H9 (cell line): ENCODE measurements at regions not wholly inside any gene's neighbourhood (a gene's known extent, or its start where the extent isn't known, plus 50 kb on each side); places are given as distances from the start of the nearest gene placed in this dataset.

ENCODE experiments used
- DNase-seq: peaks from one replicate; pipeline ENCODE4 v3.0.0-alpha.2; 2017
- H2AFZ ChIP-seq: one replicate; pipeline ENCODE4 v1.6.1; 2013; ENCODE audit warnings: mild to moderate bottlenecking, low read length, control low read depth, moderate library complexity
- H2AK5ac ChIP-seq: 2 replicates; pipeline ENCODE4 v1.6.1; 2013; ENCODE audit warnings: low read length, control low read depth, mixed read lengths; ENCODE audit not compliant: insufficient read length
- H2BK120ac ChIP-seq: one replicate; pipeline ENCODE4 v1.6.1; 2013; ENCODE audit warnings: low read depth, mild to moderate bottlenecking, low read length, control low read depth, inconsistent platforms; ENCODE audit not compliant: poor library complexity, severe bottlenecking
- H2BK12ac ChIP-seq: 2 replicates; pipeline ENCODE4 v1.6.1; 2013; ENCODE audit warnings: low read length, control low read depth, mixed read lengths, low read depth; ENCODE audit not compliant: insufficient read length
- H2BK15ac ChIP-seq: 2 replicates; pipeline ENCODE4 v1.6.1; 2013; ENCODE audit warnings: low read depth, low read length, control low read depth
- H2BK20ac ChIP-seq: one replicate; pipeline ENCODE4 v1.6.1; 2013; ENCODE audit warnings: low read depth, mild to moderate bottlenecking, low read length, control low read depth, inconsistent platforms; ENCODE audit not compliant: poor library complexity, severe bottlenecking
- H2BK5ac ChIP-seq: 2 replicates; pipeline ENCODE4 v1.6.1; 2013; ENCODE audit warnings: low read length, control low read depth, mixed read lengths; ENCODE audit not compliant: insufficient read length
- H3K14ac ChIP-seq: 2 replicates; pipeline ENCODE4 v1.6.1; 2013; ENCODE audit warnings: low read length, control low read depth; ENCODE audit not compliant: insufficient read depth
- H3K18ac ChIP-seq: 2 replicates; pipeline ENCODE4 v1.6.1; 2013; ENCODE audit warnings: low read depth, mild to moderate bottlenecking, mixed read lengths, low read length, control low read depth; ENCODE audit not compliant: insufficient read length
- H3K23ac ChIP-seq: 2 replicates; pipeline ENCODE4 v1.6.1; 2013; ENCODE audit warnings: low read length, control low read depth, mixed read lengths, low read depth; ENCODE audit not compliant: insufficient read length
- H3K23me2 ChIP-seq: 2 replicates; pipeline ENCODE4 v1.6.1; 2013; ENCODE audit warnings: low read depth, mild to moderate bottlenecking, mixed read lengths, low read length, control low read depth; ENCODE audit not compliant: insufficient read length, poor library complexity, severe bottlenecking
- H3K27ac ChIP-seq: 2 replicates; pipeline ENCODE4 v1.5.1; 2013; ENCODE audit warnings: low read length, control low read depth, mixed read lengths, low read depth; ENCODE audit not compliant: insufficient read length
- H3K27me3 ChIP-seq: 2 replicates; pipeline ENCODE4 v1.6.1; 2013; ENCODE audit warnings: low read length, control low read depth, inconsistent platforms; ENCODE audit not compliant: insufficient read depth
- H3K4ac ChIP-seq: 2 replicates; pipeline ENCODE4 v1.6.1; 2013; ENCODE audit warnings: low read depth, mild to moderate bottlenecking, control low read depth, inconsistent platforms, low read length, moderate library complexity
- H3K4me1 ChIP-seq: 2 replicates; pipeline ENCODE4 v1.6.1; 2013; ENCODE audit warnings: low read length, control low read depth, inconsistent platforms; ENCODE audit not compliant: insufficient read depth
- H3K4me2 ChIP-seq: 2 replicates; pipeline ENCODE4 v1.6.1; 2013; ENCODE audit warnings: low read length, control low read depth, mixed read lengths; ENCODE audit not compliant: insufficient read length, insufficient read depth
- H3K56ac ChIP-seq: 2 replicates; pipeline ENCODE4 v1.6.1; 2013; ENCODE audit warnings: low read depth, mild to moderate bottlenecking, mixed read lengths, low read length, control low read depth; ENCODE audit not compliant: insufficient read length
- H3K79me1 ChIP-seq: 2 replicates; pipeline ENCODE4 v1.6.1; 2013; ENCODE audit warnings: low read depth, mild to moderate bottlenecking, moderate library complexity, low read length, control low read depth, inconsistent platforms; ENCODE audit not compliant: insufficient read depth, poor library complexity, severe bottlenecking
- H3K79me2 ChIP-seq: 2 replicates; pipeline ENCODE4 v1.6.1; 2013; ENCODE audit warnings: low read length, control low read depth, inconsistent platforms; ENCODE audit not compliant: insufficient read depth
- H3K9ac ChIP-seq: 2 replicates; pipeline ENCODE4 v1.6.1; 2013; ENCODE audit warnings: low read length, control low read depth, mixed read lengths; ENCODE audit not compliant: insufficient read length; ENCODE audit errors: extremely low read depth
- H3K9me3 ChIP-seq: one replicate; pipeline ENCODE4 v1.6.1; 2013; ENCODE audit warnings: low read depth, low read length, inconsistent platforms; ENCODE audit not compliant: control insufficient read depth
- H3T11ph ChIP-seq: one replicate; pipeline ENCODE4 v1.6.1; 2013; ENCODE audit warnings: mild to moderate bottlenecking, low read length, control low read depth, inconsistent platforms
- H4K20me1 ChIP-seq: one replicate; pipeline ENCODE4 v1.6.1; 2013; ENCODE audit not compliant: control insufficient read depth, insufficient read length, insufficient read depth
- H4K5ac ChIP-seq: 2 replicates; pipeline ENCODE4 v1.6.1; 2013; ENCODE audit warnings: low read depth, mild to moderate bottlenecking, mixed read lengths, low read length, control low read depth; ENCODE audit not compliant: insufficient read length
- H4K8ac ChIP-seq: replicated peaks from 2 replicates; pipeline ENCODE4 v1.6.1; 2013; ENCODE audit warnings: low read length, control low read depth, mixed read lengths, low read depth; ENCODE audit not compliant: insufficient read length
- H4K91ac ChIP-seq: 2 replicates; pipeline ENCODE4 v1.6.1; 2013; ENCODE audit warnings: low read depth, mild to moderate bottlenecking, moderate library complexity, mixed read lengths, low read length, control low read depth; ENCODE audit not compliant: insufficient read length
- H3K27ac Mint-ChIP-seq, 3 experiments: 2 replicates in 2 of 3; 3 replicates in 1 of 3; pipeline ENCODE4 v1.8.0; 2020 to 2021; ENCODE audit warnings: mixed read lengths in 3 of 3, mild to moderate bottlenecking in 1 of 3, moderate library complexity in 1 of 3
- H3K27me3 Mint-ChIP-seq: 2 replicates; pipeline ENCODE4 v1.8.0; 2021; ENCODE audit warnings: low read depth, mild to moderate bottlenecking, moderate library complexity, mixed read lengths
- H3K36me3 Mint-ChIP-seq, 3 experiments: 2 replicates in 2 of 3; 3 replicates in 1 of 3; pipeline ENCODE4 v1.8.0; 2020 to 2021; ENCODE audit warnings: low read depth in 3 of 3, mixed read lengths in 3 of 3; ENCODE audit not compliant: insufficient read depth in 1 of 3
- H3K4me1 Mint-ChIP-seq, 2 experiments: 2 replicates each; pipeline ENCODE4 v1.8.0; 2020; ENCODE audit warnings: mixed read lengths in 2 of 2
- H3K4me3 Mint-ChIP-seq, 2 experiments: 2 replicates in 1 of 2; 3 replicates in 1 of 2; pipeline ENCODE4 v1.8.0; 2020 to 2021; ENCODE audit warnings: mild to moderate bottlenecking in 2 of 2, mixed read lengths in 2 of 2, moderate library complexity in 1 of 2
- H3K9me3 Mint-ChIP-seq, 2 experiments: 2 replicates in 1 of 2; 3 replicates in 1 of 2; pipeline ENCODE4 v1.8.0; 2020; ENCODE audit warnings: mild to moderate bottlenecking in 2 of 2, mixed read lengths in 2 of 2, moderate library complexity in 1 of 2
- CTCF ChIP-seq: fragments of 200-600 bp; sonication (generic); conservative IDR thresholded peaks from 3 replicates; pipeline ENCODE4 v1.8.0; 2021; ENCODE audit warnings: antibody characterized with exemption, mild to moderate bottlenecking
- WGBS: extraction: QIAGEN DNeasy Blood & Tissue Kit; methylation state at CpG from one replicate; pipeline ENCODE4 v1.1.7; 2013; ENCODE audit warnings: missing lambda C conversion rate, low lambda C conversion rate, mixed read lengths; ENCODE audit not compliant: insufficient read length; ENCODE audit errors: extremely low coverage; 5-methylcytosine and 5-hydroxymethylcytosine counted together

GRCh38 chr2:236977063-236977851 is 108.4 kb upstream of the COPS8 start:
- H3K27ac ChIP-seq, result no peak overlapping the region
- no peak overlapping the region for H2AFZ ChIP-seq
- Mint-ChIP-seq H3K36me3 (no peaks in the 10 kb centered on the region), H3K4me1 (peaks cover 41% of the 10 kb centered on the region in 2 experiments), H3K27me3 (peaks cover 4% of the 10 kb centered on the region), H3K9me3 (peaks cover 0 to 3% of the 10 kb centered on the region in 2 experiments; a peak in 3 of 5 replicates), H3K4me3 (no peak overlapping the region), H3K27ac (no peak overlapping the region; a peak in 1 of 7 replicates)
- no CpG with 5 or more reads among the region's 11 CpGs for WGBS
- no peak overlapping the region for H3T11ph ChIP-seq
- no peaks in the 10 kb centered on the region for H3K23me2 ChIP-seq
- no peak overlapping the region for H2BK5ac ChIP-seq
- no peak overlapping the region for H4K8ac ChIP-seq
- no peak for DNase-seq
- H3K14ac ChIP-seq, result no peak overlapping the region
- no peaks in the 10 kb centered on the region for H3K79me2 ChIP-seq
- H3K4me2 ChIP-seq, result no peak overlapping the region
- H2BK15ac ChIP-seq, result no peak overlapping the region; the same call in 1 of the 2 replicates
- no peak overlapping the region for H3K23ac ChIP-seq
- TF ChIP-seq CTCF, result no peak
- no peak overlapping the region for H2BK20ac ChIP-seq
- no peak overlapping the region for H3K4ac ChIP-seq
- H2BK120ac ChIP-seq, result no peak overlapping the region
- no peaks in the 10 kb centered on the region for H3K4me1 ChIP-seq
- H3K27me3 ChIP-seq, result no peaks in the 10 kb centered on the region
- H3K9me3 ChIP-seq, result no peaks in the 10 kb centered on the region
- no peaks in the 10 kb centered on the region for H4K20me1 ChIP-seq
- H3K56ac ChIP-seq, result no peak overlapping the region
- no peak overlapping the region for H2AK5ac ChIP-seq
- no peak overlapping the region for H3K9ac ChIP-seq
- H3K79me1 ChIP-seq, result no peaks in the 10 kb centered on the region
- no peak overlapping the region for H4K91ac ChIP-seq
- no peak overlapping the region for H4K5ac ChIP-seq
- no peak overlapping the region for H2BK12ac ChIP-seq
- no peak overlapping the region for H3K18ac ChIP-seq
